OCI-LY7 (cell line): ENCODE measurements at regions not wholly inside any gene's neighbourhood (a gene's known extent, or its start where the extent isn't known, plus 50 kb on each side); places are given as distances from the start of the nearest gene placed in this dataset.

Experiments used
- BruUV-seq: library from RNA; stranded (reverse); fragments of 400-500 nt; replicated peaks from 2 replicates; lab custom pipeline; 2021; lab: Mats Ljungman, UMichigan
- CTCF ChIA-PET: fragments of 300-600 bp; sonication (Branson Sonifier 250); formaldehyde crosslinking; loops from one replicate; lab custom pipeline; 2022; ENCODE audit warnings: antibody characterized with exemption; ENCODE audit not compliant: unreplicated experiment; lab: Charles Lee
- POLR2A ChIA-PET: fragments of 300-600 bp; sonication (Branson Sonifier 250); formaldehyde crosslinking; loops from one replicate; lab custom pipeline; 2022; ENCODE audit warnings: antibody characterized with exemption; lab: Charles Lee
- DNase-seq: peaks from one replicate; pipeline ENCODE4 v3.0.0-alpha.2; 2015; ENCODE audit warnings: low spot score
- H2AFZ ChIP-seq: fragments of 200-600 bp; sonication (generic), shearing (Covaris generic); 2 replicates; pipeline ENCODE4 v1.6.1; 2014; ENCODE audit warnings: mild to moderate bottlenecking, antibody characterized with exemption, low read length, moderate library complexity
- H3K27ac ChIP-seq: fragments of 200-600 bp; sonication (generic); 2 replicates; pipeline ENCODE4 v1.5.1; 2014; ENCODE audit warnings: mixed run types, low read depth, mild to moderate bottlenecking, moderate library complexity, low read length, inconsistent platforms; ENCODE audit not compliant: poor library complexity, severe bottlenecking
- H3K36me3 ChIP-seq: fragments of 200-600 bp; sonication (generic); 2 replicates; pipeline ENCODE4 v1.6.1; 2014; ENCODE audit warnings: mild to moderate bottlenecking, antibody characterized with exemption, low read length, moderate library complexity, mixed read lengths; ENCODE audit not compliant: insufficient read depth
- H3K4me1 ChIP-seq: fragments of 200-600 bp; sonication (generic); 2 replicates; pipeline ENCODE4 v1.5.1; 2014; ENCODE audit warnings: mild to moderate bottlenecking, low read length; ENCODE audit not compliant: insufficient read depth, poor library complexity, severe bottlenecking
- H3K4me2 ChIP-seq: fragments of 200-600 bp; sonication (generic); 2 replicates; pipeline ENCODE4 v1.6.1; 2014; ENCODE audit warnings: mild to moderate bottlenecking, low read length
- H3K4me3 ChIP-seq: fragments of 200-600 bp; sonication (generic); 2 replicates; pipeline ENCODE4 v1.5.1; 2014; ENCODE audit warnings: mild to moderate bottlenecking, low read depth, low read length; ENCODE audit not compliant: poor library complexity, severe bottlenecking
- H3K79me2 ChIP-seq: fragments of 200-600 bp; sonication (generic); 2 replicates; pipeline ENCODE4 v1.6.1; 2016; ENCODE audit warnings: low read depth, mild to moderate bottlenecking, low read length, moderate library complexity, mixed read lengths; ENCODE audit not compliant: insufficient read depth
- H3K9me2 ChIP-seq: fragments of 200-600 bp; sonication (generic); 2 replicates; pipeline ENCODE4 v1.6.1; 2016; ENCODE audit warnings: mild to moderate bottlenecking, low read length, mixed read lengths; ENCODE audit not compliant: insufficient read depth
- H3K9me3 ChIP-seq: fragments of 200-600 bp; sonication (generic); 2 replicates; pipeline ENCODE4 v1.6.1; 2014; ENCODE audit warnings: mild to moderate bottlenecking, mixed run types, low read length, mixed read lengths
- H4K20me1 ChIP-seq: fragments of 200-600 bp; sonication (generic); 2 replicates; pipeline ENCODE4 v1.6.1; 2014; ENCODE audit warnings: mild to moderate bottlenecking, antibody characterized with exemption, low read length, moderate library complexity, mixed read lengths; ENCODE audit not compliant: insufficient read depth
- EZH2phosphoT487 ChIP-seq: fragments of 200-600 bp; sonication (generic); IDR thresholded peaks from 2 replicates; pipeline ENCODE4 v1.6.1; 2018; ENCODE audit warnings: low read depth, borderline replicate concordance, mild to moderate bottlenecking, mixed run types, antibody characterized with exemption, low read length, moderate library complexity, mixed read lengths
- intact Hi-C: fragments of 100-400 bp; cut with micrococcal nuclease; formaldehyde crosslinking; loops from one replicate; pipeline ENCODE4 v1.10.0; 2022; ENCODE audit not compliant: unreplicated experiment
- TF ChIP-seq, protein P1 (sequence below): fragments of 200-600 bp; sonication (generic); conservative IDR thresholded peaks from 2 replicates; pipeline ENCODE4 v1.5.1; 2014; ENCODE audit warnings: mild to moderate bottlenecking, antibody characterized with exemption, low read length, moderate library complexity, mixed read lengths

DNA sequence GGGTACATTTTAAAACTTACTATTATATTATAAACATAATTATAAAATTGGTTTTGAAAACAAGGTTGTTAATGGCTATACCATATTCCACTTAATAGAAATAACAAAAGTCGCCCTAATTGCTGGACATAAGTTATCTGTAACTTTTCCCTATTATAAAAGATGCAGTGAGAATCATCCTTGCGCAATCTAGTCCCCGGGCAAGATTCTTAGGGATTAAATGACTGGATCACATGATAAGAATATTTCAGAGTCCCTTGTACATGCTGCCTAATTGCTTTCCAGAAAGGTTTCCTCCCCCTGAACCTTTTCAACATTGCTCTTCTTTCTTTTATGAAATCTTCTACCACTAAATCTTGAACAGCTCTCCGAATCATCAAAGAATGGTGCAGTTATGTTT lies 479.8 kb upstream of the MKI67 start:
- ChIA-PET CTCF (no interaction called here), POLR2A (no interaction called here)
- no TSS peak for BruUV-seq
- Histone ChIP-seq H3K79me2 (no peaks in the 10 kb centered on the region), H3K4me1 (no peaks in the 10 kb centered on the region), H2AFZ (no peak overlapping the region), H3K4me3 (no peak overlapping the region), H3K27ac (no peak overlapping the region), H4K20me1 (no peaks in the 10 kb centered on the region), H3K9me2 (no peaks in the 10 kb centered on the region), H3K36me3 (no peaks in the 10 kb centered on the region), H3K4me2 (no peak overlapping the region), H3K9me3 (no peaks in the 10 kb centered on the region)
- intact Hi-C loops: no loop called here
- TF ChIP-seq EZH2phosphoT487: no peak
- TF ChIP-seq, protein P1, sequence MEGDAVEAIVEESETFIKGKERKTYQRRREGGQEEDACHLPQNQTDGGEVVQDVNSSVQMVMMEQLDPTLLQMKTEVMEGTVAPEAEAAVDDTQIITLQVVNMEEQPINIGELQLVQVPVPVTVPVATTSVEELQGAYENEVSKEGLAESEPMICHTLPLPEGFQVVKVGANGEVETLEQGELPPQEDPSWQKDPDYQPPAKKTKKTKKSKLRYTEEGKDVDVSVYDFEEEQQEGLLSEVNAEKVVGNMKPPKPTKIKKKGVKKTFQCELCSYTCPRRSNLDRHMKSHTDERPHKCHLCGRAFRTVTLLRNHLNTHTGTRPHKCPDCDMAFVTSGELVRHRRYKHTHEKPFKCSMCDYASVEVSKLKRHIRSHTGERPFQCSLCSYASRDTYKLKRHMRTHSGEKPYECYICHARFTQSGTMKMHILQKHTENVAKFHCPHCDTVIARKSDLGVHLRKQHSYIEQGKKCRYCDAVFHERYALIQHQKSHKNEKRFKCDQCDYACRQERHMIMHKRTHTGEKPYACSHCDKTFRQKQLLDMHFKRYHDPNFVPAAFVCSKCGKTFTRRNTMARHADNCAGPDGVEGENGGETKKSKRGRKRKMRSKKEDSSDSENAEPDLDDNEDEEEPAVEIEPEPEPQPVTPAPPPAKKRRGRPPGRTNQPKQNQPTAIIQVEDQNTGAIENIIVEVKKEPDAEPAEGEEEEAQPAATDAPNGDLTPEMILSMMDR: no peak
- no peak for DNase-seq

- no peaks in the 10 kb centered on the region for H3K36me3 ChIP-seq
- ChIA-PET POLR2A (no interaction called here), CTCF (no interaction called here)
- no peaks in the 10 kb centered on the region for H4K20me1 ChIP-seq
- intact Hi-C loops: no loop called here
- H3K9me2 ChIP-seq: no peaks in the 10 kb centered on the region
- H3K27ac ChIP-seq: no peak overlapping the region
- TF ChIP-seq, protein P1: no peak
- no peak for TF ChIP-seq EZH2phosphoT487
- no peaks in the 10 kb centered on the region for H3K79me2 ChIP-seq
- no TSS peak for BruUV-seq
- H2AFZ ChIP-seq: no peak overlapping the region
- H3K4me1 ChIP-seq: no peaks in the 10 kb centered on the region
- H3K4me3 ChIP-seq: no peak overlapping the region
- no peaks in the 10 kb centered on the region for H3K9me3 ChIP-seq
- no peak overlapping the region for H3K4me2 ChIP-seq
- no peak for DNase-seq
Observed at GRCh38 chr10:128608791-128609190, 482.6 kb upstream of the MKI67 start.

DNA sequence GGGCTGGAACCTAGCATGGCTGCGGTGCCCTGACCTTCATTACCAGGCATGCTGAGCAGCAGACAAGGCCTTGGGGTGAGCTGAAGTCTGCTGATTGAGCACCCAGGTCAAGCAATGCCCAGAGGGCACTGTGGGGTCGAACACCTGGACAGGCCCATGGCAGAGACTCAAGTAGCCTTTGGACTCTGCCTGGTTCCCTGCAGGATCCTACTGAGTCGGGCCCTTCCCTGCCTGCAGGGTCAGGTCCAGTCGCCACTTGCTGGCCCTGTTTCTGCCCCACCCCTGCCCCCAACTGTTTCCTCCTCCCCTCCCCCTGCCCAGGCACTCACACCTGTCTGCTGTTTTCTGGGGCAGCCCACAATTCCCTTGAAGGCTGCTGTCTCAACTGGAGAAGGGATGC lies 483.2 kb upstream of the MKI67 start:
- H3K4me1 ChIP-seq: no peaks in the 10 kb centered on the region
- no peak overlapping the region for H3K4me2 ChIP-seq
- H3K79me2 ChIP-seq: no peaks in the 10 kb centered on the region
- H4K20me1 ChIP-seq: no peaks in the 10 kb centered on the region
- no peaks in the 10 kb centered on the region for H3K9me3 ChIP-seq
- no peaks in the 10 kb centered on the region for H3K9me2 ChIP-seq
- DNase-seq: no peak
- intact Hi-C loops: no loop called here
- H3K27ac ChIP-seq: no peak overlapping the region
- CTCF ChIA-PET: no interaction called here
- no peak overlapping the region for H3K4me3 ChIP-seq
- no TSS peak for BruUV-seq
- no peaks in the 10 kb centered on the region for H3K36me3 ChIP-seq
- TF ChIP-seq, protein P1: no peak
- TF ChIP-seq EZH2phosphoT487: no peak
- POLR2A ChIA-PET: no interaction called here
- no peak overlapping the region for H2AFZ ChIP-seq
